HG03378 (cell line): ENCODE measurements at regions not wholly inside any gene's neighbourhood (a gene's known extent, or its start where the extent isn't known, plus 50 kb on each side); places are given as distances from the start of the nearest gene placed in this dataset.

Experiments used
- ATAC-seq: cut with Tn5 transposase; IDR thresholded peaks from one replicate; pipeline ENCODE4 v1.9.1; 2021; ENCODE audit warnings: mild to moderate bottlenecking, moderate library complexity; ENCODE audit not compliant: unreplicated experiment

DNA sequence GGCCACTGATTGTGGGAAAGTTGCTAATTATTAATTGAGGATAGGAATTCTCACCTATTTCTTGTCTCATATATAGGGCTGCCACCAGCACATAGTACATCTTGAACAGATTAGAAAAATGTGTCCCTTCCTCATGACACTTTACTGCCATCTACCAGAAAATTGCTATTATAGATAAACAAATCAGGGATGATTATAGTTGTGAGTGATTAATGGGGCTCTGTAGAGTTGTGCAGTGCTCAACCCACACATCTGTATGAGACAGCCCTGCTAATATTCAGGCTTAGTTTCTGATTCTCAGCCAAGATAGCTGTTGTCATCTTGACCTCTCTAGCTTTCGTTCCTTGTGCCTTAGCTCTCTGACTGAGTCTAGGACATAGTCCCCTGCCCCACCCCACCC, 373.3 kb downstream of the TLE4 start:
- ATAC-seq: no peak

DNA sequence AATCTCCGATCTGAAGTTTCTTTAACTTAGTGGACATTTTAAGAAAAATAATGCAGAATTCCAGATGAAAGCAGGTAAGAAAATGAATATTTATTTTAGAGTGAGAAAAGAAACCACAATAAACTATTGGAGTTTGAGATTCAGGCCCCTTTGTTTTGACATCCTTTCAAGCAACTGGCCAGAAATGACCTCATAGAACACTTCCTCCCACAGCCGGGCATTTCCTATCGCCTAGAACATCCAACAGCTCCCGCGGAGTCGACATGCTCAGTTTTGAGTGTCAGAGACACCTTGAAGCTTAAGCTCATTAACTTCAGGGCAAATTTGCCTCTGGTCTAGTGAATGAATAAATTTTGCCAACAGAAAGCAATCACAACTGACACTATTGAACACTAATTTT, 369.2 kb downstream of the TLE4 start:
- no peak for ATAC-seq

DNA sequence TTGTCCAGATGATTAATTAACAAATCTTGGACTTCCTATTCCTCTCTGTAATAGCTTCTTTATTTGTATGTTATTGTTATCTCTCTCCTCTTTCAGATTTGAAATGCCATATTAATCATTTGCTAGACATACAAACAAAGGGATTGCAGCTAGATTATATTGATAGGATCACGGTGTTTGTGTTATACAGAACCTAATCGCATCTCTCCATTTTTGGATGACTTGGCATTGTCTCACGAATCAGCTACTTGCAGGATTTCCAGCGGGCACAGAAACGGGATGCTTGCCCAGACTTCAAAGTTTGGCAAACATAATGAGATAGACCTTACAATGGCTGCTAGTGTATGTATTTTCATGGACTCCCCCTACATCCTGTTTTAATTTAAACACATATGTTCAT, 368.1 kb downstream of the TLE4 start:
- ATAC-seq: no peak

DNA sequence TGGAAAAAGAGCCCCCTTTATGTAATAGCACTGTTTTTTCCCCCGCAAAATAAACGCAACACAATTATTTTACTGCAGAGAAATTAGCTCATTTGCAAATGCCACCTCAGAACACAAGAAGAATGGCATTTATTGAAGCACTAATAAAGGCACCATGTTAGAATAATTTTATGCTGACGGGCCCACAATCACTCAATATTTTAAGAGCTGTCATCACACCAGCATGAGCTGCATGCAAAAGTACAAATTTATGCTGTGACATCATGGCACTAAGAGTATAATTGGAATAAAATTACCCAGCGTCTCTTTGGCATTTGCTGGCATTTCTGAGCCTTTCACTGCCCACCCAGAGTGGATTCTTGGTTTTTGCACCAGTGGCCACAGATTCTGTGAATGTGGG, 364.6 kb downstream of the TLE4 start:
- ATAC-seq: no peak

DNA sequence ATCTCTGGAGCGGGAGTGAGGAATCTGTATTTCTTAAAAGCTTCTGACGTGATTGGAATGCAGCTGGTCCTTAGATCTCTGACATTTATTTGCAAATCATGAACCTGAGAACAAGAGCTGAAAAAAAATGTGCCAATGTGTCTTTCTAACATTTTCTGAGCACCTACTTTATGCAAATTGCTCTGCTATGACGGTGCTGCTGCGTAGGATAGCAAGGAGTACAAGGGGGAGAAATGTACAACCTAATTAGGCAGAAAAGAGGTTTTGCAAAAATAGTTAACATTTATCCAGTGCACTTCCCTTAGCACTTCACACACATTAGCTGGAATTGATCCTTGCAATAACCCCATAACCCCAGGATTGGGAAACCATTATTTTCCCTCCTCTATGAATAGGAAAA, 357.5 kb downstream of the TLE4 start:
- ATAC-seq: no peak

DNA sequence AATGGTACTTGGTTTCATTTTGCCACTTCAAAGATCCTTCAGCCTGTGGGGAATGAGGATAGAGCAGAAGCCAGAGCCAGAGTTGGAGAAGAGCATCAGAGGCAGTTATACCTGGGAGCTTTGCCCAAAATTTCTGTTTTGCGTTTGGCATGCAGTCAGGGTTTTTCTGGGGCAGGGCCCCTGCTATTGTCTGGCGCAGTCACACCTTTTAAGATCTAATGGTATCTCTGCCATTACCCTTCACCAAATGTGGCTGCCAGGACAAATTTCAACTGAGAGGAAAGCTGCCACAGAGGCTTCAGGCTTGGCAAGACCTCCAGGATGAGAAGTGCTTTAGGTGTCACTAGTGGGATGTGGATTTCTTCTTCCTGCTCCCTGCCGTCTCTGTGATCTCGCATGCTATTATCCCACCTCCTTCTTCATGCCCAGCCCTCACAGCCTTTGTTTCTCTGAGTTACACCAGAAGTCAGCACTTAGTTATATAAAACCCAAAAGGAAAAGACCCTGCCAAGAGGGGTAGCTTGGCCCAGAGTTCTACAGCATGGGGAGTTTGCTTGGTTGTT, 357.0 kb downstream of the TLE4 start:
- ATAC-seq: no peak

DNA sequence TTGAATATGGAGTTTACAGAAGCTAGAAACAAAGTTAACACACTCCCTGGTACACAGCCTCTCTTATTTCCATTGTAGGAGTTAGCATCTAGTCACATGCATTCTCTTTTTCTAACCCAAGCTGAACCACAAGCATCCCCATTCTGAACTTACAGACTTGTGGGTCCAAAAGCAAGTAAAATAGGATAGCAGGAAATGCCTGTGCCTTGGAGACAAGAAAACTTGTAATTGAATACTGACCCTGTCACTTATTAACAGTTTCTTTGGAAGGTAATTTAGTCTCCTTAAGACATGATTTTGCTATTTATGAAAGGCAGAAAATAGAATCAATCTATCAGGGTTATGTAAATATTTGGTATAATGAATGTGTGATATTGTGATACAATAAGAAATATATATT, 353.6 kb downstream of the TLE4 start:
- no peak for ATAC-seq

DNA sequence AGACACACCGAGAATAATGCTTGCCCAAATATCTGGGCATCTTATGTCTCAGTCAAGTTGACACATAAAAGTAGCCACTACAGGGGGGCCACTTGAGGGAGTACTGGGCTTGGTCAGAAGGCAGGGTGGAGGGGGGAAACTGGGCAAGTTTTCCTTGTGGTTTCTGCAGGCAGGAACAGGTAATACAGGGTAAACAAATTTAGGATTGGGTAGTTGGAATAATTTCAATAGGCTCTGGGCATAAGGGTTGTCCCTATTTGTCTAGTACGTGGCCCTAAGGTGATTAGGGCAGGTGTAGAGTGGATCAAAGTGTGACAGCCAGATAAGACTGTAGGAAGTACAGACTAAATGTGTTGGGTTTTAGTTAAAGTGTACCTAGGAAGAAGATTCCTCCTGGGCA, 353.1 kb downstream of the TLE4 start:
- no peak for ATAC-seq

DNA sequence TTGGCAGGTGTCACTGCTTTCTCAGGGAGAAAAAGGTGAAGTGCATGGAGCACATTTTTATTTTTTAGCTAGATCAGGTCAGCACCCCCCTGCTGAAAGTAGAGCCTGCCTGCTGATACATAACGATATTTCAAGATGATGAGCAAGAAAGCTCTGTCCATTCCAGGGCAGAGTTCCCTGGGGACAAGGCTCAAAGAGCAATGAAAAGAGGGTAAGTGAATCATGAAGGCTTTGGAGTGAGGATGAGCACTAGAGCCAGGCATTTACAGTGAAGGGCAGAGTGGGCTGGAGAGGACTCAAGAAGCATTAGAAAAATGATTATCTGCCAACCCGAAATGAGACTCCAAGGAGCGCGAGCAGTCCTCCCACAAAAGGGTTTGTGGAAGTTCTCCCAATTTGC, 345.7 kb downstream of the TLE4 start:
- no peak for ATAC-seq

DNA sequence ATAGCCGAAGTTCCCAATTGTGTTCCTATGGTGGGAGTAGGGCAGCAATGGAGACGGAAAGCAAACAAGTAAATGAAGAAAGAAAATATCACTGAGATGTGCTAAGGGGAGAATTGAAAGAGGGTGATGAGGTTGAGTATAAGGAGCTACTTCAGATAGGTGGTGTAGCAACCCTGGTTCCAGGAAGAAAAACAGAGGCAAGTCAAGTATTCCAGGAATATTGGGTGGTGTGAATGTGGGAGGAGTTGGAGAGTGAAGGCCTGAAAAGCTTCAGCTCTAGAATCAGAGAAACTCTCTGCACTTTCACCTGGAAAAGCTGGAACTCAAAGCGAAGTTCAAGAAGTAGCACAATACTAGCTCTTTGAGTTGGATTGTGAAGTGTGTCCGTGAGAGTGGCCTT, 342.1 kb downstream of the TLE4 start:
- ATAC-seq: no peak

DNA sequence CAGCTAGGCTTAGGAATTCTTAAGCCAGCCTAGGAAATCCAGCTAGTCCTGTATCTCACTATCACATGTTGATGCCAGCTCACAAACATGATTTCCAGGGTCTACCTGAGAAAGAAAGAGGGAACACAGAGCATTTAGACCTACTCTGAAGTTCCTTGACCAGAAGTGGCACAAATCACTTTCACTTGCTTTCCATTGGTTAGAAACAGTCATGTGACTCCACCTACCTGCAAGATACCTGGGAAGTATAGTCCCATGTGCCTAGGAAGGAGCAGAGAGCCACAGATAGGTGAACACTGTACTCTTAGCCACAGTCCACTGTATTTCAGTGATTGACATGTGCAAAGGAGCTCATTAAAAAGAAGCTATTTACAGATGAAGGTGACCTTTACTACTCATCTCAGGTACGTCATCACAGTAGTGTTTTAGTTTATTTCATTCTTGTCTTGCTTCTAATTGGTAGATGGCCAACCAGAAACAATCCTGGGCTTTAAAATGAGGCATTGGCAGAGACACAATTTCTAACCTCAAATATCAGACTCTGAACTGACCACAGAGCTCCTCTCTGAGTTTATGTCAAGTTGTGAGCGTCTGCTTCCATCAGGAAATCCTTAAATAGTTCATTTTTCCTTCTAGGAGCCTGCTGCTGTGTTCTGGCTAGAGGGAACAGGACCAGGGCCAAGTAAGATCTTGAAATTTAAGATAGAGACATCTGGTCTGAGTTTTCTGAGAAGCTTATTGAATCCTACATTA, 340.7 kb downstream of the TLE4 start:
- no peak for ATAC-seq

DNA sequence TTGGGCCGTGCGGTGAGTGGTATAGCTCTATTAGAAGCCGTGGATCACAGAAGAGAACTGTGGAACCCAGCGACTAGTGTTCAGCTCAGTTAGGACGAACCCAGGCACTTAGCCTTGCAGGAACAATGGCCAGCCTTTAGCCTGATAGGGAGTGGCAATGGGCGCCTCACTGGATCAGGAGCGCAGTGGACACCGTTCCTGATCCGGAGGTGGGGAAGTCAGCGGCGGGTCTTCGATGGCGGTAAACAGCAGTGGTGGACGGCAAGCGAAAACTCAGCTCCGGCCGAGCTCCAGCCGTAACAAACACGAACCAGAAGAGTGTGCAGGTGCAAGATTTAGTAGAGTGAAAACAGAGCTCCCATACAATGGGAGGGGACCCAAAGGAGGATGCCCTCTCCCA, 340.0 kb downstream of the TLE4 start:
- no peak for ATAC-seq

DNA sequence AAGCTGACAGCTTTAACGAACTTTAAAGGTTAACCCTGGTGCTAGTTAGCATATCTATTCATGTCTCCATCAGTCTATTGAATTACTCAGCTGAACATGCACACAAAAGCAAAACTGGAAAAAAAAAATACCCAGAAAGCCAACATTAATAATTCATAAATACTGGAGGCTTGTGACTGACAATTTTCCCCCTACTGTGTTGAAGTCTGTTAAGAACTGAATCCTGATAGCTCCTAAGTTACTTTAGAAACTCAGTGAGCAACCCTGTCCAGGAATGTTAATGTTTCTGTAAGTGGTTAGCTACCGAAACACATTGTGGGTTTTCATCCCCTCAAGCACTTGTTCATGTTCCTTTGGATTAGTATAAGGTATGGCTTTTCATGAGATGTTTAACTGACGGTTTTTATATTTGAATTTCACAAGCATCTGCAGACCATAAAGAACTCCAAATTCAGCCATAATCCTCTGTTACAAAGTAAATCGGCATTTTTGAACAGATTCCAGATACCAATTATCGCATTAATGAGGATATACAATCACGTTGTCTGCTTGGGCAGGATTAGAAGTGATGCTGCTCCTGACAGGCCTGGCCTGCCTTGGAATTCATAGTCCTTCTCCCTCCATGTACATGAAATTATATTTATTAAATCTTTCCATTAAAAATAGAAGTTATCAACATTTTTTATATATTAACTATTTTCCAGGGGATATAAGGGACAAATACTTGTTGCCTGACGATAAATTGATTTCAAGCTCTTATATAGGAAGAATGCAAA, 331.2 kb downstream of the TLE4 start:
- ATAC-seq: no peak

DNA sequence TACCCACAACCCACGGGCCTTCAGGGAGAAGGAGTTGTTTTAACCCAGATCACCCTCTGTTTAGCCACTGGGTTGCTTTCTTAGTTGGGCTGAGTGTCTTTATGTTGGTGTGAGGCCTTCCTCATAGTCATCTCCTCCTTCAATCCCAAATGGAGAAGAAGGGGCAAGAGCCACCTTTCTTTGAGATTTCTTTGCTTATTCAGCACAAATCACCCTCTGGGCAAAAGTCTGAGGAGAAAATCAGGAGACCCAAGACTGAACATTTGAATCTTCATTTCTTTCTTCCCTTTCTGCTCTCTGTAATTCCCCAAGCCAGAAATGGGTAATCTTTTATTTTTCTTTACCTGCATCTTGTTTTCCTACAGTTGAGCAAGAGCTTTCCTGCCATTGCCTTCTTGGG, 329.0 kb downstream of the TLE4 start:
- ATAC-seq: no peak

DNA sequence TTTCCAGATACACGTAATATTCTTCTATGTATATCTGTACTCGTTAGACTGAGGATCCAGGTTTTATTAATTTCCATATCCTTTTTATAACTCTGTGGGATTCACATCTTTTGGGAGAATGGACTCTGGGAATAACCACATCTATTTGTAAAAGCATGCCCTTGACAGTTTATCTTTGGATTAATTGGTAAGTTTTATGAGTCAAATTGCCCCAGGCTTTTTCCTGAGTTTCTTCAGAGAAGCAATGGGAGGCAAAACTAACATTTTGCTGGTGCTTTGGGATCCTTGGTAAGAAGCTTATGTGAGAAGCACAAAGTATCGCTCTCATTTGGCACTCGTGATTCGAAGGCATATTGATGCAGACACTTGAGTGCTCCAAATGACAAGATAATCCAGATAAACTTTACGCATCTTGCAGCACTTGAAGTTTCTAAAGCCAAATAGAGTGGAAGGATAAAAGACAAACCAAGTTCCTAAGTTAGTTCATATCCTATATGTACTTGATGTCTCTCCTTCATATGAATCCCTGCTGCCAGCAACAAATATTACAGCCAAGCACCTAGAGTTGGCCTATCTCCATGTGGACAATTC, 324.7 kb downstream of the TLE4 start:
- no peak for ATAC-seq

DNA sequence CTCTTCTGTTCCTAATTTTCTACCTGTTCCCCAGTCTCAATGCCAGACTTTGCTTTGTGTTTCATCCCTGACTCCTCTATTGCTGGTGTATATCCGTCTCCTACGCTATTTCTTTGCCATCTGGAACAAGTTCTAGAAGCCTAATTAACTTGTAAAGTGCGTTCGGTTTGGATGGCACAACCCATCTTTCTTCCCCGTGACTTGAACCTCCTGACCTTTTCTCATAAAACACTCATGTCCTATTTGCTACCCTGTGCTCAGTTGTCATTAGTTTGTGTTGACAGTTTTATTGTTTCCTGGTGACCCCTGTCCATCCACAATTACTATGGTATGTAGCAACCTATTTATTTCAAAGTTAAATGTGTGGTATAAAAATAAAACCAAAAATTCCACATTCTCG, 323.5 kb downstream of the TLE4 start:
- no peak for ATAC-seq

DNA sequence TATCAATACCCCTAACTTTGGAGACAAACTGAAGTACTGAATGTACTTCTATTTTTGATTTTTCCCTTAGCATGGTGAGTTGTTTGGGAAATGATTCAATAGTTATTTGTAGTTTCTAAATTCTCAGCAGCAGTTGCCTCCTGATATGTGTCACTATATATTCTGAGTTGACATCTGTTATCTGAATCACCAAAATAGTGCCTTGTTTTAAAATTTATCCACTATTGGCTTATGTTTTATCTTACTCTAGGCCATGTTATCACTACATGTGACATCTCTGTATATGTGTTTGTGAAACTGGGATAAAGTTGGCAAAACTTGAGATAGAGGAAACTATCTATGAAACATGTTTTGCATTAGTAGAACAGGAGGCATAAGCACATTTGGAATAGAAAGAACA, 317.6 kb downstream of the TLE4 start:
- no peak for ATAC-seq

DNA sequence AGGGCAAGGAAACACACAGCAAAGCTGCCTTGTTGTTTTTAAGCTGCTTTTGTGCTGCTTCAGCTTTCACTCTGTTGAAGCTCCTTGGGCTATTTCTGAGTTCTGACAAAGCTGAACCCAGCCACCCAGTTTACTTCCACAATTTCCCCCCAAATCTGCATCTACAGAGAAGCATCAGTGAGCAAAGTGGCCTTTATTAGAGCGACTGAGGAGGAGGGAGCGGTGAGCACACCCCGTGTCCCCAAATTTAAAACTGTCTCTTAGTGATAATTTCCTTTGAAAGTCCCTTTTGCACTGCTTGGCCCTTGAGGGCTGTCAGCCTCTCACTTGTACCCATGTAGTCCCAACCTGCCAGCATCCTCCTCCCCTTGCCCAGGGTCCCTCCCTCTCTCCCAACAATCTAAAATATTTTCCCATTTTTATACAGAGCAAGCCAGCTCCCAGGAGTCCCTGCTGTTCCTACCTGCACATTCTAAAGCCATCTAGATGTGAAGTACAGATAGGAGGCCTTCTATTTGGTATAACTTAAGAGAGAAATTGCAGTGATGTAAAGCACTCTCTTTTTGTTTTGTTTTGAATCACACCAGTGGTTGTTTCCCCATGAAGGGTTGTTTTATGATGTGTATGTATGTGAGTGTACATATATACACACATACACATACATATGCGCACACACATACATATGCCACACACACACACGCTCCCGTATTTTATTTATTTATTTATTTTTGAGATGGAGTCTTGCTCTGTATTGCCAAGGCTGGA, 313.5 kb downstream of the TLE4 start:
- no peak for ATAC-seq

DNA sequence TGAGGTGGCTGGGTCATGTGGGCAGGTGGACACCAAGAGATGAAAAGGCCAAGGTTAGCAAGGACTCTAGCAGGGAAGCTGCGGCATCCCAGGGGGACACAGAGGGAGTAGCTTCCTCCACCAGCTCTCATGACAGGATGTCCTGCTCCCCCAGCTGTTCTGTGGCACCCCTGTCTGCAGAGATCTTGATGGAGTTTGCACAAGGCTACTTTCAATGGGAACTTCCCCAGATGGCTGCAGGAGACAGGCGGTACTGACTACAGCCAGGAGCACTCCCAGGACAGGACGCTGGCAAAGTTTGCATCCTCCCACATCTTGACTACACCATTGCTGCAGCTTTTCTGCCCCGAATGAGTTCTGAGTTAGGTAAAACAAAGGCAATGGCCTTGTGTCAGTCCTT, 312.8 kb downstream of the TLE4 start:
- no peak for ATAC-seq

DNA sequence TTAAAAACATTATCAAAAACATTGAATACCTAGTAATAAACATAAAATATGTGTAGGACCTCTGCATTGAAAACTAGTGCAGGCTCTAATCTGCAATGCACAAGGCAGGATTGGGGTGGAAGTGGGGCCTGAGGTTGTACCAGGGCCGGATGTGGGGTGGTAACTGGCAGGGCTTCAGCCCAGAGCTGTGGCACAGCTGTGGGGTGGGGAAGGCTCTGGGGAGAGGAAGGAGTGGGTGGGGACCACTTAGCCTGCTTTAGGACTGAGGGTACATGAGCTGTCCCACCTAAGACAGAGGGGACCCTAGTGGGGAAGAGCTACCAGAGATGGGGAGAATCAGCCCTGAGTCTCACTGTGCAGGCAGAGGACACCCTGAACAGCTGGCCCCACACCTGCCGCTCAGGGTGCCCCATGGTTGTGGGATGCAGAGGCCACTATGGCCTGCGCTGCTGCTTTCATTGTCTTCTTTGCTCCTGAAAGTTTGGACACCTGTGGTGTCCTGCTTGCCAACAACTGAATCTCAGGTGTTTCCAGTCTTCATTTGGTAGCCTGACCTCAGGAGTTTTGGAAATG, 311.4 kb downstream of the TLE4 start:
- ATAC-seq: peak; percentile 35

DNA sequence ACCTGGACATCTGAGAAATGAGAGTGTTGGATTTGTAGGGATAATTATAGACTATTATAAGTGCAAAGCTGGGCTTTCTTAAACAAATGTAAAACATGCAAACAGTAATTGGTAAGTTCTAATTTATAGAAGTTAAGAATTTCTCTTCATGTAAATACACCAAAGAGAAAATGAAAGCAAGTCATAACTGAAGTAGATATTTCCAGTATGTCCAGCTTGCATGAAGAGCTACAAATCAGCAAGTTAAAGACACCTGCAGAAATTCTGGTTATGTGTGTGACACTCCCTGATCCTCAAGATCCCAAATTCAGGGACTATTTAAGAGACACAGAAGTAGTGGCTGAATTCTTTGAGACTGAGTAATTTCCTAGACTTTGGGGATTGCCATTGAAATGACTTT, 308.9 kb downstream of the TLE4 start:
- peak; percentile 69 for ATAC-seq
